ENCODE measurements at regions not wholly inside any gene's neighbourhood (a gene's known extent, or its start where the extent isn't known, plus 50 kb on each side); places are given as distances from the start of the nearest gene placed in this dataset.
"Not testable (repeated sequence)": the region's sequence is repeated elsewhere in the genome, so short reads cannot be mapped to it uniquely, and the experiment has no call there.

DNA sequence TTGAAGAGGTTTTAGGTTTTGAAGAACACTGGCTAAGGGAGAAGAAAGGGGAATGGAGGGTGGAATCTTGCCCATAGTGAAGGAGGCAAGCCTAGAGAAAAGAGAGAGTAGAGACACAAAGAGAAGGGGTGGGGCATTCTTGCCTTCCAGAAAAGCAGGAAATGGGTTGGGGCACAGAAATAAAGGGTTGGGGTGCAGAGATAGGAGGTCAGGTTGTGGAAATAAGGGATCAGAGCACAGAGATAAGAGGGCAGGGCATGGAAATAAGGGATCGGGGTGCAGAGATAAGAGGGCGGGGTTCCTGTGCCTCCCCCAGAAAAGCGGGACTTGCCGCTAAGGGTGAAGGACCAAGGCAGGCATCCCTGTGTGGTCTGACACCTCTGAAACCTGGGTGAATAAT is 69.9 kb downstream of the ALG1L2 start:
- in situ Hi-C loops (cut with MboI; ENCODE audit: low pct_unique_long_range_greater_than_20kb, low sequenced_read_pairs); DNase-seq: not testable (repeated sequence)

DNA sequence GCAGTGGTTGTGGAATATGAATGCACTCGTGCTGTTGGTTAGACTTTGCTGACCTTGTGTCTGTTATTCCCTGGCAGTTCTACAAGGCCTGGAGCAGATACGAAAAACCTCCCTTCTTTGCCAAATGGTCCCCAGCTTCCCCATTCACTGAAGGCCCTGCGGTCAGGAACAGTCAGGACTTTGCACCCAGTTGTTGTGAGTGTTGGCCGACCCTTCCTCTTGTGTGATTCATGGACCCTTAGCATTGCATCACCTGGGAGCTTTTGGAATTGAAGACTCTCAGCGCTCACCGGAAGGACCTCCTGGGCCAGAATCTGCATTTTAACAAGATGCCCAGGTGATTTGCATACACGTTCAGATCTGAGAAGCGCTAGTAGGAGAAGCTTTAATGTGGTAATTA is 71.6 kb downstream of the ALG1L2 start:
- in situ Hi-C loops (cut with MboI; ENCODE audit: low pct_unique_long_range_greater_than_20kb, low sequenced_read_pairs); DNase-seq: not testable (repeated sequence)

- DNase-seq: not testable (repeated sequence)
Measured at GRCh38 chr3:130155464-130155863, 73.8 kb downstream of the ALG1L2 start.

GRCh38 chr3:130166856-130167255 is 85.2 kb downstream of the ALG1L2 start:
- DNase-seq; in situ Hi-C loops (cut with MboI; ENCODE audit: low pct_unique_long_range_greater_than_20kb, low sequenced_read_pairs): not testable (repeated sequence)

More at GRCh38 chr3:130155464-130155863, 73.8 kb downstream of the ALG1L2 start:
- in situ Hi-C loops (cut with MboI; ENCODE audit: low pct_unique_long_range_greater_than_20kb, low sequenced_read_pairs): not testable (repeated sequence)

- DNase-seq; in situ Hi-C loops (cut with MboI; ENCODE audit: low pct_unique_long_range_greater_than_20kb, low sequenced_read_pairs): not testable (repeated sequence)
Measured at GRCh38 chr3:130175195-130175594, 93.6 kb downstream of the ALG1L2 start.

DNA sequence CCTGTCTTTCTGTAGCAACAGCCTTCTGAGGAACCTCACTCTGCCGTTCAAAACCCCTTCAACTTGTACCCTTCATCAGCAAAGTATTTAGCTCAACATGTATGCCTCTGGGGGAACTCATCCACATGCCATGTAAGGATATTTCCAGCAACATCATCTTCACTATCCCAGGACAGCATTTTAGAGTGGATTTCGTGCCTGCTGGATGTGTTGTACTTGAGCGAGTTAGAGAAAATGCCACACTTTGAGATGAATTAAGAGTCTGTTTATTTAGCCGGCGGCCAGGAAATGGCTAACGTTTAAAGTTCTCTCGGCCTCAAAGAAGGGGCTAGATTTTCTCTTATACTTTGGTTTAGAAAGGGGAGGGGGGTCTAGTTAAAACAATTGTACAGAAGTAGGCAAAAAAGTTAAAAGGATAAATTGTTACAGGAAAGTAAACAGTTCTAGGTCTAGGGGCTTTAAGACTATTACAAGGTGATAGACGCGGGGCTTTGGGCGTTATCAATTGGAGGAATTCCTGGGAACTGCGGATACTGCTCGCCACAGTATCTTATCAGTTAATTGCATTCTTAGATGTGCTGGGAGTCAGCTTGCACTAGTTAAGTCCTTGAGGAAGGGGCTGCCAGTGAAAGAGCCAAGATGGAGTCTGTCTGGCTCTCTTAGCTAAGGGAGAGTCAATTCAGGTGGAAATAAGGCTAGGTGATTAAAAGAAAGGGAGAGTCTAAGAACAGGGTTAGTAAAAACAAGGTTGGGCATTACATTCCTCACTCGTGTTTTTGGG is 95.0 kb downstream of the ALG1L2 start:
- DNase-seq; in situ Hi-C loops (cut with MboI; ENCODE audit: low pct_unique_long_range_greater_than_20kb, low sequenced_read_pairs): not testable (repeated sequence)

GRCh38 chr3:130178835-130179234 is 97.2 kb downstream of the ALG1L2 start:
- in situ Hi-C loops (cut with MboI; ENCODE audit: low pct_unique_long_range_greater_than_20kb, low sequenced_read_pairs); DNase-seq: not testable (repeated sequence)

GRCh38 chr3:130179353-130179970 is 97.8 kb downstream of the ALG1L2 start:
- in situ Hi-C loops (cut with MboI; ENCODE audit: low pct_unique_long_range_greater_than_20kb, low sequenced_read_pairs): not testable (repeated sequence)

DNA sequence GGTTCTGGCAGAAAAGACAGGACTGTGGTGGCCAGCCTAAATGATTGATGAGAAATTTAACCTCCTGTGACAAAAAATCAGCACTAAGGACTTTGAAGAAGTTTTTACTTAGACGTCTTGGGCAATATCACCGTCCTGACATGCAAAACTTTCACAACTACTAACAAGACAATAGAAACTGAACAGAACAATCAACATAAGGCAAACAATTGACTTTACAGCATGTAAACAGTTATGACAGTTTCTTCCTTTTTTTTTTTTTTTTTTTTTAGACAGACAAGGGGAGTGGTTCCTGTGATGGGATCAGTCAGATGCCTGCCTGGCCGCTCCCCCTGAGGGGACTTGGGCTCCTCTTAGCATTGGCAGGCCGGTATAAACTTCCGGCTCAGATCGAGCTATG is 100.8 kb downstream of the ALG1L2 start:
- in situ Hi-C loops (cut with MboI; ENCODE audit: low pct_unique_long_range_greater_than_20kb, low sequenced_read_pairs): not testable (repeated sequence)
- DNase-seq: peak; percentile 17

More at GRCh38 chr3:130179353-130179970, 97.8 kb downstream of the ALG1L2 start:
- peak; percentile 65 for DNase-seq

- DNase-seq; in situ Hi-C loops (cut with MboI; ENCODE audit: low pct_unique_long_range_greater_than_20kb, low sequenced_read_pairs): not testable (repeated sequence)
Measured at GRCh38 chr3:130183689-130184088, 102.1 kb downstream of the ALG1L2 start.

DNA sequence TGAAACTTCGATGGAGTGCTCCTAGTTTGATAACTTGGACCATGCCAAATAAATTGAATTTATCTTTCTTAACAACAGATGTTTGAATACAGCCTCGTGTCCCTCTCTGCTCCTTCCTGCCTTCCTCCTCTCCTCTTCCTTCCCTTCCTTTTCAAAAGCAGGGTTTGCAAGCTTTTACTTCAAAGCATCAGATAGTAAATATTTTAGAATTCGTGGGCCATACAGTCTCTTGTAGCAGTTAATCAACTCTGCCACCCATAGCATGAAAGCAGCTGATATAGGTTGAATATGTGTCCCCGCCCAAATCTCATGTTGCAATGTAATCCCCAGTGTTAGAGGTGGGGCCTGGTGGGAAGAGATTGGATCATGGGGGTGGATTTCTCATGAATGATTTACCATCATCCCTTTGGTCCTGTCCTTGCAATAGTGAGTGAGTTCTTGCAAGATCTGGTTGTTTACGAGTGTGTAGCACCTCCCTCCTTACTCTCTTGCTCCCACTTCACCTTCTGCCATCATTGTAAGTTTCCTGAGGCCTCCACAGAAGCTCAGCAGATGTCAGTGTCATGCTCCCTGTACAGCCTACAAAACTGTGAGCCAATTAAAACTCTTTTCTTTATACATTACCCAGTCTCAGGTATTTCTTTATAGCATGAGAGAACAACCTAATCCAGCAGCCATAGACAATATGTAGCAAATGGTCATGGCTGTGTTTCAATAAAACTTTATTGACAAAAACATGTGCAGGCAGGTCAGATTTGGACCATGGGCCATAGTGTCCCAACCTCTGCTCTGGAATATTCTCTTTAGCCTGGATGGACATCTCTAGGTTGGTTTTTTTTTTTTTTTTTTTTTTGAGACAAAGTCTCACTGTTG is 102.8 kb downstream of the ALG1L2 start:
- DNase-seq; in situ Hi-C loops (cut with MboI; ENCODE audit: low pct_unique_long_range_greater_than_20kb, low sequenced_read_pairs): not testable (repeated sequence)

DNA sequence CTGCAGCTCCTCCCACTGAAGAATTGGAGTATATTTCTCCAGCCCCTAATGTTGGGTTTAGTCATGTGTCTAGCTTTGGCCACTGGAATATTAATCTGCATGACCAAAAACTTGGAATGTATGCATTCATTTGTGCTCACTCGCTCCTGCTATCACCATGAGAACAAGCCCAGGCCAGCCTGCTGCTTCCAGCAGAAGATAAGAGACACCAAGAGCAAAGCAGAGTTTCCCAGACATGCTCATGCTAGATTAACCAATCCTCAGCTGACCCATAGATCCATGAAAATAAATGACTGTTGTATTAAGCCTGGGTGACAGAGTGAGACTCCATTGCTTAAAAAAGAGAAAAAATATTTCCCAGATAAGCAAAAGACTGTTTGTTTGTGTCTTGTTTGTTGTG is 119.6 kb downstream of the ALG1L2 start:
- DNase-seq; in situ Hi-C loops (cut with MboI; ENCODE audit: low pct_unique_long_range_greater_than_20kb, low sequenced_read_pairs): not testable (repeated sequence)

DNA sequence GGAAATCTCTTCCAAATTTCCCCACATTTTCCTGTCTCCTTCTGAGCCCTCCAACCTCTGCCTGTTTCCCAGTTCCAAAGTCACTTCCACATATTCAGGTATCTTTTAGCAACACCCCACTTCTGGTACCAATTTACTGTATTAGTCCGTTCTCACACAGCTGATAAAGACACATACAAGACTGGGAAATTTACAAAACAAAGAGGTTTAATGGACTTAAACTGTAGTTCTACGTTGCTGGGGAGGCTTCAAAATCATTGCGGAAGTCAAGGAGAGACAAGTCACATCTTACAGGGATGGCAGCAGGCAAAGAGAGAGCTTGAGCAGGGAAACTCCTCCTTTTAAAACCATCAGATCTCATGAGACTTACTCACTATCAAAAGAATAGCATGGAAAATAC is 122.0 kb downstream of the ALG1L2 start:
- in situ Hi-C loops (cut with MboI; ENCODE audit: low pct_unique_long_range_greater_than_20kb, low sequenced_read_pairs); DNase-seq: not testable (repeated sequence)

DNA sequence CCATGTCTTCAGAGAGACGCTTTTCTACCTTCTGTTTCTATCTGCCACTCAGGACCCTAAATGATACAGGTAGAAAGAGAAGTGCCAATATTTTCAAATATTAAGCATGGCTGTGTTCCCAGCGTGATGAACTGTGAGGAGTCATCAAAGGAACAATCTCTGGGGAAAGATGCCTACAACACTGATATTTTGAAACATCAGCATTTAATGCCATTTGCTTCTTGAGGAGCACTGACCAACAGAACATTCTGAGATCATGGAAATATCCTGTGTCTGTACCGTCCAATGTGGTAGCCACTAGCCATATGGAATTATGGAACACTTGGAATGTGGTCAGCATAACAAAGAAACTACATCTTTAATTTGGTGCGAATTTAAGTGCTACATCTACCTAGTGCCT is 117.9 kb upstream of the COL6A5 start:
- DNase-seq: no peak
- in situ Hi-C loops (cut with MboI; ENCODE audit: low pct_unique_long_range_greater_than_20kb, low sequenced_read_pairs): no loop called here

- peak; percentile 23 for DNase-seq
- in situ Hi-C loops (cut with MboI; ENCODE audit: low pct_unique_long_range_greater_than_20kb, low sequenced_read_pairs): no loop called here
Measured at GRCh38 chr3:130242850-130243569, 102.5 kb upstream of the COL6A5 start.

DNA sequence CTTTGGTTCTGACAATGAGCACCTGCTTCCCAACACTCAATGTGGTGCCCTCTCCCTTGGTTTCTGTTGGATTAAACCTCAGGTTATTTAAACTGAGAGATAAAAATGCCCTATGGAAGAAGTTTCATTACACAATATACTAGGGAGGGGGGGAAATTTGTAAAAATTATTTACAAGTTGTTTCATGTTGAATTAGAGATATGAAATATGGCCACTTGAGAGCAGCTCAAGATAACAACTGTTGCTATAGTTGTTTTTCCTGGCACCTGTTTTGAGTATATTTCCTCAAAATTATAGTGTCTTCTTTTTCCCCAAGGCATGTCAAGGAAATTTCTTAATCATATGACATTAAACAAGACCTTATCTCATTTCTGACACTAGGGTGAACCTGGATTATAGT is 101.7 kb upstream of the COL6A5 start:
- in situ Hi-C loops (cut with MboI; ENCODE audit: low pct_unique_long_range_greater_than_20kb, low sequenced_read_pairs): no loop called here
- no peak for DNase-seq

- DNase-seq: no peak
- in situ Hi-C loops (cut with MboI; ENCODE audit: low pct_unique_long_range_greater_than_20kb, low sequenced_read_pairs): no loop called here
Measured at GRCh38 chr3:130250982-130251381, 94.5 kb upstream of the COL6A5 start.

GRCh38 chr3:130255442-130255841 is 90.0 kb upstream of the COL6A5 start:
- in situ Hi-C loops (cut with MboI; ENCODE audit: low pct_unique_long_range_greater_than_20kb, low sequenced_read_pairs): no loop called here
- no peak for DNase-seq

- in situ Hi-C loops (cut with MboI; ENCODE audit: low pct_unique_long_range_greater_than_20kb, low sequenced_read_pairs): no loop called here
- no peak for DNase-seq
Measured at GRCh38 chr3:130256821-130257340, 88.6 kb upstream of the COL6A5 start.

Data from KBM-7 (cell line).